CD4-positive, alpha-beta T cell treated with Interleukin-4 for 4 hours (primary cell): ENCODE measurements at regions not wholly inside any gene's neighbourhood (a gene's known extent, or its start where the extent isn't known, plus 50 kb on each side); places are given as distances from the start of the nearest gene placed in this dataset.

ENCODE experiments used
- DNase-seq: peaks from one replicate; pipeline ENCODE4 v3.0.0-alpha.2; 2020

GRCh38 chr2:4272261-4272858 is 569.0 kb downstream of the DCDC2C start:
- no peak for DNase-seq

- DNase-seq: no peak
Observed at GRCh38 chr2:4278392-4278791, 575.0 kb downstream of the DCDC2C start.

- no peak for DNase-seq
Observed at GRCh38 chr2:4279431-4279830, 576.1 kb downstream of the DCDC2C start.

- no peak for DNase-seq
Observed at GRCh38 chr2:4291430-4291829, 588.1 kb downstream of the DCDC2C start.

- DNase-seq: no peak
Observed at GRCh38 chr2:4295680-4296079, 592.3 kb downstream of the DCDC2C start.

- no peak for DNase-seq
Observed at GRCh38 chr2:4300616-4301015, 597.2 kb downstream of the DCDC2C start.

- no peak for DNase-seq
Observed at GRCh38 chr2:4324531-4324930, 621.2 kb downstream of the DCDC2C start.

GRCh38 chr2:4336864-4337263 is 633.5 kb downstream of the DCDC2C start:
- no peak for DNase-seq

- DNase-seq: no peak
Observed at GRCh38 chr2:4338345-4338744, 635.0 kb downstream of the DCDC2C start.

GRCh38 chr2:4340536-4340935 is 637.2 kb downstream of the DCDC2C start:
- DNase-seq: no peak

GRCh38 chr2:4346628-4347027 is 643.3 kb downstream of the DCDC2C start:
- DNase-seq: no peak

- no peak for DNase-seq
Observed at GRCh38 chr2:4353668-4354067, 650.3 kb downstream of the DCDC2C start.

- no peak for DNase-seq
Observed at GRCh38 chr2:4354164-4354563, 650.8 kb downstream of the DCDC2C start.

- DNase-seq: no peak
Observed at GRCh38 chr2:4354678-4355077, 651.3 kb downstream of the DCDC2C start.

- no peak for DNase-seq
Observed at GRCh38 chr2:4356109-4356508, 652.7 kb downstream of the DCDC2C start.

- no peak for DNase-seq
Observed at GRCh38 chr2:4356541-4356940, 653.2 kb downstream of the DCDC2C start.

GRCh38 chr2:4357121-4357520 is 653.7 kb downstream of the DCDC2C start:
- no peak for DNase-seq

GRCh38 chr2:4358837-4359236 is 655.5 kb downstream of the DCDC2C start:
- DNase-seq: no peak

GRCh38 chr2:4368907-4369306 is 665.5 kb downstream of the DCDC2C start:
- no peak for DNase-seq

- no peak for DNase-seq
Observed at GRCh38 chr2:4369826-4370419, 666.5 kb downstream of the DCDC2C start.

- no peak for DNase-seq
Observed at GRCh38 chr2:4370422-4371090, 667.2 kb downstream of the DCDC2C start.

GRCh38 chr2:4381049-4381448 is 677.7 kb downstream of the DCDC2C start:
- no peak for DNase-seq

- DNase-seq: no peak
Observed at GRCh38 chr2:4381773-4382172, 678.4 kb downstream of the DCDC2C start.

- DNase-seq: no peak
Observed at GRCh38 chr2:4391013-4391412, 687.6 kb downstream of the DCDC2C start.

- DNase-seq: no peak
Observed at GRCh38 chr2:4404363-4404762, 701.0 kb downstream of the DCDC2C start.
